Endothelial cell of umbilical vein (primary cell): ENCODE measurements at regions not wholly inside any gene's neighbourhood (a gene's known extent, or its start where the extent isn't known, plus 50 kb on each side); places are given as distances from the start of the nearest gene placed in this dataset.

Source experiments
- BruUV-seq: library from RNA; stranded (reverse); fragments of 400-500 nt; replicated peaks from 2 replicates; lab custom pipeline; 2021; lab: Mats Ljungman, UMichigan
- CTCF ChIA-PET: fragments of 300-600, 350-600 bp; sonication (Branson Sonifier 250); formaldehyde crosslinking; loops from one replicate; lab custom pipeline; 2021; ENCODE audit warnings: antibody characterized with exemption, inconsistent platforms; lab: Charles Lee
- POLR2A ChIA-PET: fragments of 300-600, 350-600 bp; sonication (Branson Sonifier 250); formaldehyde crosslinking; loops from one replicate; lab custom pipeline; 2021; ENCODE audit warnings: antibody characterized with exemption, inconsistent platforms; lab: Charles Lee
- DNase-seq: peaks from one replicate; pipeline ENCODE4 v3.0.0-alpha.2; 2011; ENCODE audit warnings: low read depth, low spot score
- FAIRE-seq: peaks from 2 replicates; lab custom pipeline; 2011; peaks lifted over from hg19 to GRCh38; lab: Jason Lieb, UNC
- H2AFZ ChIP-seq: 2 replicates; pipeline ENCODE4 v1.6.0; 2012; ENCODE audit warnings: low read depth, low read length, control low read depth, inconsistent platforms
- H3K27ac ChIP-seq: 2 replicates; pipeline ENCODE4 v1.5.1; 2011; ENCODE audit warnings: low read depth, mild to moderate bottlenecking, control low read depth, low read length, moderate library complexity; ENCODE audit not compliant: insufficient read depth
- H3K27me3 ChIP-seq, 2 experiments: 2 replicates each; pipeline versions ENCODE4 v1.6.0 to v1.6.1; 2011; ENCODE audit warnings: low read length in 2 of 2, mixed read lengths in 1 of 2; ENCODE audit not compliant: control insufficient read depth in 2 of 2, insufficient read depth in 2 of 2
- H3K36me3 ChIP-seq, 2 experiments: 2 replicates in 1 of 2; 3 replicates in 1 of 2; pipeline ENCODE4 v1.5.1; 2011; ENCODE audit warnings: low read length in 2 of 2, mild to moderate bottlenecking in 1 of 2, moderate library complexity in 1 of 2; ENCODE audit not compliant: control insufficient read depth in 2 of 2, insufficient read depth in 2 of 2; ENCODE audit errors: extremely low read depth in 1 of 2
- H3K4me1 ChIP-seq: 3 replicates; pipeline ENCODE4 v1.5.1; 2011; ENCODE audit warnings: mild to moderate bottlenecking, low read length; ENCODE audit not compliant: control insufficient read depth, insufficient read depth; ENCODE audit errors: extremely low read depth
- H3K4me2 ChIP-seq: 2 replicates; pipeline ENCODE4 v1.6.1; 2011; ENCODE audit warnings: low read length, control low read depth, mixed read lengths; ENCODE audit not compliant: insufficient read depth
- H3K4me3 ChIP-seq, 3 experiments: fragments of 200-600 bp in 1 of 3; sonication (generic), shearing (Covaris generic) in 1 of 3; replicated peaks in 1 of 3; 2 replicates each; pipeline ENCODE4 v1.5.1; 2011 to 2016; ENCODE audit warnings: control low read depth in 3 of 3, low read length in 3 of 3, mild to moderate bottlenecking in 2 of 3, inconsistent platforms in 1 of 3, low read depth in 1 of 3, moderate library complexity in 1 of 3; ENCODE audit not compliant: insufficient read depth in 1 of 3
- H3K79me2 ChIP-seq: 2 replicates; pipeline ENCODE4 v1.6.0; 2012; ENCODE audit warnings: low read length, inconsistent platforms; ENCODE audit not compliant: control insufficient read depth, insufficient read depth
- H3K9ac ChIP-seq: replicated peaks from 2 replicates; pipeline ENCODE3; 2011; ENCODE audit warnings: low read length, control low read depth; ENCODE audit not compliant: insufficient read depth; ENCODE audit errors: extremely low read depth
- H3K9me1 ChIP-seq: replicated peaks from 3 replicates; pipeline ENCODE4 v1.6.0; 2011; ENCODE audit warnings: mild to moderate bottlenecking, low read length; ENCODE audit not compliant: control insufficient read depth, insufficient read depth; ENCODE audit errors: extremely low read depth
- H3K9me3 ChIP-seq: replicated peaks from 2 replicates; pipeline ENCODE4 v1.5.1; 2012; ENCODE audit warnings: low read length, inconsistent platforms; ENCODE audit not compliant: control insufficient read depth, insufficient read depth
- H4K20me1 ChIP-seq: replicated peaks from 2 replicates; pipeline ENCODE3; 2011; ENCODE audit warnings: mild to moderate bottlenecking, low read length; ENCODE audit not compliant: control insufficient read depth, insufficient read depth; ENCODE audit errors: extremely low read depth
- GATA2 ChIP-seq: IDR thresholded peaks from 2 replicates; pipeline ENCODE4 v1.7.0; 2011; ENCODE audit warnings: low read depth, mild to moderate bottlenecking, moderate library complexity, mixed read lengths, low read length; ENCODE audit not compliant: insufficient read length, insufficient read depth
- JUN ChIP-seq: IDR thresholded peaks from 2 replicates; pipeline ENCODE4 v1.6.1; 2011; ENCODE audit warnings: borderline replicate concordance, low read depth; ENCODE audit not compliant: insufficient read length, insufficient read depth
- POLR2AphosphoS5 ChIP-seq: IDR thresholded peaks from 2 replicates; pipeline ENCODE4 v1.6.1; 2012; ENCODE audit warnings: low read depth, mild to moderate bottlenecking, control low read depth, low read length, moderate library complexity; ENCODE audit not compliant: insufficient read depth
- dilution Hi-C: fragments of 300-500 bp; cut with MboI; formaldehyde crosslinking; loops from one replicate; pipeline ENCODE4 v1.15.0; 2019; ENCODE audit warnings: low sequenced_read_pairs; ENCODE audit not compliant: extremely low pct_ligation_motif_present
- intact Hi-C: fragments of 100-400 bp; cut with micrococcal nuclease; formaldehyde crosslinking; loops from one replicate; pipeline ENCODE4 v1.10.0; 2022

DNA sequence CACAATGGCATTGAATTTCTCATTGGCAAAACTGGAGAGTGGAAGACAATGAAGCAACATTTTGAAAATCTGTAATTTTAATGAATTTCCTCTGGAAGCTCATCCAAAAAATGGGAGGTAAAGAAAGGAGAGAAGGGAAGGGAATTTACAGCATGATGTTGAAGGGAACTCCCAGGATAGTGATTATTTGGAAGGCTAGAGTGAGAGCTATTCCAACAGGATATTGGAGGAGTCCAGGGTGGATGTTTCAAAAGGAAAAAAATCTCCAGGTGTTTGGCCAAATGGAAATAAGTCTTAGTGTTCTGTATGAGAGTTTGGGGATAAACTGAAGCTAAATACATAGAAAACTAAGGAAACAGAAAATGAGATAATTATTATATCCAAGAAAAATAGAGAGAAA, 106.2 kb downstream of the IZUMO3 start:
- DNase-seq = no peak
- Histone ChIP-seq H3K79me2 (no peaks in the 10 kb centered on the region), H3K9me1 (no peaks in the 10 kb centered on the region), H3K36me3 (no peaks in the 10 kb centered on the region), H3K27me3 (no peaks in the 10 kb centered on the region), H4K20me1 (no peaks in the 10 kb centered on the region), H3K4me1 (no peaks in the 10 kb centered on the region), H2AFZ (no peak overlapping the region), H3K4me2 (no peak overlapping the region), H3K4me3 (no peak overlapping the region), H3K9me3 (no peaks in the 10 kb centered on the region), H3K9ac (no peak overlapping the region), H3K27ac (no peak overlapping the region)
- dilution Hi-C loops (no loop called here), intact Hi-C loops (no loop called here)
- POLR2A ChIA-PET = no interaction called here
- CTCF ChIA-PET = no interaction called here
- TF ChIP-seq JUN = no peak
- no TSS peak for BruUV-seq
- no peak for FAIRE-seq

DNA sequence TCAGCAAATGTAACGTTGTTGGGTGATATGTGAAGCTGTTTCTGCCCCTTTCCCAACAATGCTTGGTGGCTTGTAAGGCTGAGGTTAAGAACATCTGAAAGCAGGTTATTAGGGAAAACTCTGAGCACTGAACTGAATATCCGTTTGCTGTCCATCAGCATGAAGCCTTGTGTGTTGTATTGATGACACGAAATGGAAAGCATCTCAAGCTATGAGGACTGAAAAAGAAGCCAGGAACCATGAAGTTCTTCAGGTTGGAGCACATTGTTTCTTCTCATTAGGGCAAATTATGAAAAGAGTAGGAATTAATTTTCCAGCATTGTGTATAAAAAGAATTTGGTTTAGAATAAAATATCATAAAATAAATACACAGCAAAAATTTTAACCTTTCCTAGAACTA, 106.8 kb downstream of the IZUMO3 start:
- FAIRE-seq = no peak
- no peak for TF ChIP-seq GATA2
- no peak for TF ChIP-seq POLR2AphosphoS5

More for the DNA sequence above, 106.8 kb downstream of the IZUMO3 start:
- DNase-seq = no peak
- dilution Hi-C loops = no loop called here
- no peak overlapping the region for H3K27ac ChIP-seq
- no peaks in the 10 kb centered on the region for H3K9me1 ChIP-seq
- H3K4me1 ChIP-seq = no peaks in the 10 kb centered on the region
- no peak overlapping the region for H3K9ac ChIP-seq
- no peaks in the 10 kb centered on the region for H3K27me3 ChIP-seq
- H4K20me1 ChIP-seq = no peaks in the 10 kb centered on the region
- H3K4me3 ChIP-seq = no peak overlapping the region
- intact Hi-C loops = no loop called here
- H3K36me3 ChIP-seq = no peaks in the 10 kb centered on the region
- H2AFZ ChIP-seq = no peak overlapping the region
- POLR2A ChIA-PET = no interaction called here
- BruUV-seq = no TSS peak
- no peak overlapping the region for H3K4me2 ChIP-seq
- no peaks in the 10 kb centered on the region for H3K79me2 ChIP-seq
- CTCF ChIA-PET = no interaction called here
- H3K9me3 ChIP-seq = no peaks in the 10 kb centered on the region
